GM23338 (cell line): ENCODE measurements at regions not wholly inside any gene's neighbourhood (a gene's known extent, or its start where the extent isn't known, plus 50 kb on each side); places are given as distances from the start of the nearest gene placed in this dataset.

Experiments used
- ATAC-seq: fragments of 200-7000 bp; cut with Tn5 transposase; 3 replicates; pipeline ENCODE4 v1.9.1; 2020
- DNase-seq: peaks from one replicate; pipeline ENCODE4 v3.0.0-alpha.2; 2015; ENCODE audit warnings: low spot score
- H2AFZ ChIP-seq: fragments of 200-600 bp; sonication (generic); 2 replicates; pipeline ENCODE4 v1.8.0; 2016; ENCODE audit warnings: antibody characterized with exemption, mild to moderate bottlenecking, moderate library complexity
- H3F3A ChIP-seq: fragments of 200-600 bp; sonication (generic); replicated peaks from 2 replicates; pipeline ENCODE4 v1.8.0; 2017; ENCODE audit warnings: antibody characterized with exemption, mixed run types, low read depth
- H3K27ac ChIP-seq: fragments of 200-600 bp; sonication (generic); 2 replicates; pipeline ENCODE4 v1.6.1; 2016; ENCODE audit warnings: low read depth
- H3K27me3 ChIP-seq: fragments of 200-600 bp; sonication (generic); 2 replicates; pipeline ENCODE4 v1.8.0; 2016; ENCODE audit warnings: mild to moderate bottlenecking, mixed run types, moderate library complexity; ENCODE audit not compliant: insufficient read depth
- H3K36me3 ChIP-seq: fragments of 200-600 bp; sonication (generic); 2 replicates; pipeline ENCODE4 v1.8.0; 2016; ENCODE audit warnings: mild to moderate bottlenecking; ENCODE audit not compliant: insufficient read depth
- H3K4me1 ChIP-seq: fragments of 200-600 bp; sonication (generic); 2 replicates; pipeline ENCODE4 v1.8.0; 2016; ENCODE audit warnings: mild to moderate bottlenecking, moderate library complexity; ENCODE audit not compliant: insufficient read depth
- H3K4me2 ChIP-seq: fragments of 200-600 bp; sonication (generic); 2 replicates; pipeline ENCODE4 v1.7.1; 2017; ENCODE audit warnings: mixed run types
- H3K4me3 ChIP-seq: fragments of 200-600 bp; sonication (generic); 2 replicates; pipeline ENCODE4 v1.6.1; 2016; ENCODE audit warnings: mixed run types
- H3K79me2 ChIP-seq: fragments of 200-600 bp; sonication (generic); replicated peaks from 2 replicates; pipeline ENCODE4 v1.8.0; 2017; ENCODE audit warnings: mild to moderate bottlenecking; ENCODE audit not compliant: insufficient read depth
- H3K9me2 ChIP-seq: fragments of 200-600 bp; sonication (generic); 2 replicates; pipeline ENCODE4 v1.8.0; 2017; ENCODE audit not compliant: insufficient read depth
- H4K20me1 ChIP-seq: fragments of 200-600 bp; sonication (generic); replicated peaks from 2 replicates; pipeline ENCODE4 v1.8.0; 2017; ENCODE audit warnings: mild to moderate bottlenecking; ENCODE audit not compliant: insufficient read depth
- H3K27ac Mint-ChIP-seq: 2 replicates; pipeline ENCODE4 v1.8.0; 2020; ENCODE audit warnings: inconsistent platforms, mild to moderate bottlenecking, moderate library complexity, mixed read lengths
- H3K27me3 Mint-ChIP-seq: 3 replicates; pipeline ENCODE4 v1.8.0; 2022; ENCODE audit warnings: low read depth, mild to moderate bottlenecking, moderate library complexity, mixed read lengths, inconsistent platforms; ENCODE audit not compliant: insufficient read depth, poor library complexity
- H3K36me3 Mint-ChIP-seq: 3 replicates; pipeline ENCODE4 v1.8.0; 2021; ENCODE audit warnings: low read depth, mild to moderate bottlenecking, inconsistent platforms, moderate library complexity, mixed read lengths
- H3K4me1 Mint-ChIP-seq: 3 replicates; pipeline ENCODE4 v1.8.0; 2020; ENCODE audit warnings: mild to moderate bottlenecking, inconsistent platforms, mixed read lengths
- H3K4me3 Mint-ChIP-seq: 3 replicates; pipeline ENCODE4 v1.8.0; 2021; ENCODE audit warnings: moderate library complexity, mild to moderate bottlenecking, inconsistent platforms, mixed read lengths
- H3K9me3 Mint-ChIP-seq: 3 replicates; pipeline ENCODE4 v1.8.0; 2020; ENCODE audit warnings: moderate library complexity, mild to moderate bottlenecking, inconsistent platforms, mixed read lengths
- EZH2phosphoT487 ChIP-seq: fragments of 200-600 bp; sonication (generic); IDR thresholded peaks from one replicate; pipeline ENCODE4 v1.8.1; 2018; ENCODE audit warnings: antibody characterized with exemption; ENCODE audit not compliant: unreplicated experiment
- JUNB ChIP-seq: IDR thresholded peaks from one replicate; pipeline ENCODE4 v1.6.1; 2016; ENCODE audit warnings: antibody characterized with exemption; ENCODE audit not compliant: unreplicated experiment
- NANOG ChIP-seq: IDR thresholded peaks from 2 replicates; pipeline ENCODE4 v1.6.1; 2016; ENCODE audit warnings: antibody characterized with exemption, borderline replicate concordance
- POLR2AphosphoS5 ChIP-seq: IDR thresholded peaks from 2 replicates; pipeline ENCODE4 v1.6.1; 2016; ENCODE audit warnings: antibody characterized with exemption, low read depth
- TF ChIP-seq, protein P1 (sequence below): fragments of 250-450 bp; sonication (Bioruptor Pico); IDR thresholded peaks from 2 replicates; pipeline ENCODE4 v1.5.0; 2020; ENCODE audit warnings: mild to moderate bottlenecking, moderate library complexity
- TF ChIP-seq, protein P2 (sequence below): IDR thresholded peaks from 2 replicates; pipeline ENCODE4 v1.6.1; 2016; ENCODE audit warnings: antibody characterized with exemption
- TF ChIP-seq, protein P3 (sequence below), 2 experiments: fragments of 200-600 bp in 1 of 2; sonication (generic) in 1 of 2; conservative IDR thresholded peaks; 2 replicates each; pipeline versions ENCODE4 v1.5.1 to v1.6.1; 2016 to 2017; ENCODE audit warnings: antibody characterized with exemption in 2 of 2, low read depth in 2 of 2, mild to moderate bottlenecking in 2 of 2, moderate library complexity in 1 of 2
- TF ChIP-seq, protein P4 (sequence below): IDR thresholded peaks from one replicate; pipeline ENCODE4 v1.6.1; 2018; ENCODE audit warnings: antibody characterized with exemption; ENCODE audit not compliant: unreplicated experiment

DNA sequence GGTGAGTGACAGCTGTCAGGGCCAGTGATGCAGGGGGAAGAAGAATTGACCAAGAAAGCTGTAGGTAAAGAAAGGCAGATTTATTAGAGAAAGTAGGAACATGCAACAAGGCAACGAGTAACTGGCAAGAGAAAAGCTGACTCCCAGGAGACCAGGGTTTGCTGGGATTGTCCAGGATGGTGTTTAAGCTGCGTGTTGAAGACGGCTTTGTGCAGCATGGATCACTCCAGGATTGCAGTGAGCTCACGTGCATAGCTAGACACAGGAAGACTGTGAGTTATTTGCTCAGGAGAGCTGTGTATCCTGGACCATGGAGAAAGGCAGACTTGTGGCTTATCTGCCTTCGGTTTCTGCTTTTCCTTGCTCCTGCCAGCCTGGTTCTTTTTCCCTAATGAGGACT is 87.6 kb downstream of the TTLL2 start (continued):
- TF ChIP-seq, protein P1, sequence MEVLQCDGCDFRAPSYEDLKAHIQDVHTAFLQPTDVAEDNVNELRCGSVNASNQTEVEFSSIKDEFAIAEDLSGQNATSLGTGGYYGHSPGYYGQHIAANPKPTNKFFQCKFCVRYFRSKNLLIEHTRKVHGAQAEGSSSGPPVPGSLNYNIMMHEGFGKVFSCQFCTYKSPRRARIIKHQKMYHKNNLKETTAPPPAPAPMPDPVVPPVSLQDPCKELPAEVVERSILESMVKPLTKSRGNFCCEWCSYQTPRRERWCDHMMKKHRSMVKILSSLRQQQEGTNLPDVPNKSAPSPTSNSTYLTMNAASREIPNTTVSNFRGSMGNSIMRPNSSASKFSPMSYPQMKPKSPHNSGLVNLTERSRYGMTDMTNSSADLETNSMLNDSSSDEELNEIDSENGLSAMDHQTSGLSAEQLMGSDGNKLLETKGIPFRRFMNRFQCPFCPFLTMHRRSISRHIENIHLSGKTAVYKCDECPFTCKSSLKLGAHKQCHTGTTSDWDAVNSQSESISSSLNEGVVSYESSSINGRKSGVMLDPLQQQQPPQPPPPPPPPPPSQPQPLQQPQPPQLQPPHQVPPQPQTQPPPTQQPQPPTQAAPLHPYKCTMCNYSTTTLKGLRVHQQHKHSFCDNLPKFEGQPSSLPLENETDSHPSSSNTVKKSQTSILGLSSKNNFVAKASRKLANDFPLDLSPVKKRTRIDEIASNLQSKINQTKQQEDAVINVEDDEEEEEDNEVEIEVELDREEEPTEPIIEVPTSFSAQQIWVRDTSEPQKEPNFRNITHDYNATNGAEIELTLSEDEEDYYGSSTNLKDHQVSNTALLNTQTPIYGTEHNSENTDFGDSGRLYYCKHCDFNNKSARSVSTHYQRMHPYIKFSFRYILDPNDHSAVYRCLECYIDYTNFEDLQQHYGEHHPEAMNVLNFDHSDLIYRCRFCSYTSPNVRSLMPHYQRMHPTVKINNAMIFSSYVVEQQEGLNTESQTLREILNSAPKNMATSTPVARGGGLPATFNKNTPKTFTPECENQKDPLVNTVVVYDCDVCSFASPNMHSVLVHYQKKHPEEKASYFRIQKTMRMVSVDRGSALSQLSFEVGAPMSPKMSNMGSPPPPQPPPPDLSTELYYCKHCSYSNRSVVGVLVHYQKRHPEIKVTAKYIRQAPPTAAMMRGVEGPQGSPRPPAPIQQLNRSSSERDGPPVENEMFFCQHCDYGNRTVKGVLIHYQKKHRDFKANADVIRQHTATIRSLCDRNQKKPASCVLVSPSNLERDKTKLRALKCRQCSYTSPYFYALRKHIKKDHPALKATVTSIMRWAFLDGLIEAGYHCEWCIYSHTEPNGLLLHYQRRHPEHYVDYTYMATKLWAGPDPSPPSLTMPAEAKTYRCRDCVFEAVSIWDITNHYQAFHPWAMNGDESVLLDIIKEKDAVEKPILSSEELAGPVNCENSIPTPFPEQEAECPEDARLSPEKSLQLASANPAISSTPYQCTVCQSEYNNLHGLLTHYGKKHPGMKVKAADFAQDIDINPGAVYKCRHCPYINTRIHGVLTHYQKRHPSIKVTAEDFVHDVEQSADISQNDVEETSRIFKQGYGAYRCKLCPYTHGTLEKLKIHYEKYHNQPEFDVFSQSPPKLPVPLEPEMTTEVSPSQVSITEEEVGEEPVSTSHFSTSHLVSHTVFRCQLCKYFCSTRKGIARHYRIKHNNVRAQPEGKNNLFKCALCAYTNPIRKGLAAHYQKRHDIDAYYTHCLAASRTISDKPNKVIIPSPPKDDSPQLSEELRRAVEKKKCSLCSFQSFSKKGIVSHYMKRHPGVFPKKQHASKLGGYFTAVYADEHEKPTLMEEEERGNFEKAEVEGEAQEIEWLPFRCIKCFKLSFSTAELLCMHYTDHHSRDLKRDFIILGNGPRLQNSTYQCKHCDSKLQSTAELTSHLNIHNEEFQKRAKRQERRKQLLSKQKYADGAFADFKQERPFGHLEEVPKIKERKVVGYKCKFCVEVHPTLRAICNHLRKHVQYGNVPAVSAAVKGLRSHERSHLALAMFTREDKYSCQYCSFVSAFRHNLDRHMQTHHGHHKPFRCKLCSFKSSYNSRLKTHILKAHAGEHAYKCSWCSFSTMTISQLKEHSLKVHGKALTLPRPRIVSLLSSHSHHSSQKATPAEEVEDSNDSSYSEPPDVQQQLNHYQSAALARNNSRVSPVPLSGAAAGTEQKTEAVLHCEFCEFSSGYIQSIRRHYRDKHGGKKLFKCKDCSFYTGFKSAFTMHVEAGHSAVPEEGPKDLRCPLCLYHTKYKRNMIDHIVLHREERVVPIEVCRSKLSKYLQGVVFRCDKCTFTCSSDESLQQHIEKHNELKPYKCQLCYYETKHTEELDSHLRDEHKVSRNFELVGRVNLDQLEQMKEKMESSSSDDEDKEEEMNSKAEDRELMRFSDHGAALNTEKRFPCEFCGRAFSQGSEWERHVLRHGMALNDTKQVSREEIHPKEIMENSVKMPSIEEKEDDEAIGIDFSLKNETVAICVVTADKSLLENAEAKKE (CRISPR knock-in tag) = no peak
- TF ChIP-seq JUNB = no peak
- TF ChIP-seq, protein P2, sequence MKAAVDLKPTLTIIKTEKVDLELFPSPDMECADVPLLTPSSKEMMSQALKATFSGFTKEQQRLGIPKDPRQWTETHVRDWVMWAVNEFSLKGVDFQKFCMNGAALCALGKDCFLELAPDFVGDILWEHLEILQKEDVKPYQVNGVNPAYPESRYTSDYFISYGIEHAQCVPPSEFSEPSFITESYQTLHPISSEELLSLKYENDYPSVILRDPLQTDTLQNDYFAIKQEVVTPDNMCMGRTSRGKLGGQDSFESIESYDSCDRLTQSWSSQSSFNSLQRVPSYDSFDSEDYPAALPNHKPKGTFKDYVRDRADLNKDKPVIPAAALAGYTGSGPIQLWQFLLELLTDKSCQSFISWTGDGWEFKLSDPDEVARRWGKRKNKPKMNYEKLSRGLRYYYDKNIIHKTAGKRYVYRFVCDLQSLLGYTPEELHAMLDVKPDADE = no peak

DNA sequence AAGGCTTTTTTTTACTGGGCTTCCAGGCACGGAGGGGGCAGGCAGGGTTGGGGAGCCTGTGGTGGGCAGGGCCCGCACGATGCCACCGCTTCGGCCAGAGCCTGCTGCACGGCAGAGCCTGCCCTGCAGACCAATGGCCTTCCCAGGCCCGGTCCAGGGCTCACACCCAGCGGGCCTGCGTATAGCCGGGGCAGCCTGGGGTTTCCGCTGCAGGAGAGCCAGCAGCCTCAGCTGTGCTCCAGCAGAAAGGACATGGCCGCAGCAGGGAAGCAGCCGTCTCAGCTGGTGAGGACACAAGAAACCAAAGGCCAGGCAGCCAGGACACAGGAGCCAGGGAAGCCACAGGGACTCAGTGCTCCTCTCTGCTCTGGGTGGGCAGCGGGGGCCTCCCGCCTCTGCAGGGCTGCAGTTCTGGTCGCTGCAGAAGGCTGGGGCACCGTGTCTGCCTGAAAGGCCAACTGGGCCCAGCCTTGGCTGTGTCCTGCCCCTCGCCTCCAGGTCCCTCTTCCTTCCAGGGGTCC is 90.6 kb downstream of the TTLL2 start:
- Mint-ChIP-seq H3K9me3 (no peaks in the 10 kb centered on the region), H3K4me3 (no peak overlapping the region), H3K4me1 (peaks cover 18% of the 10 kb centered on the region), H3K36me3 (no peaks in the 10 kb centered on the region), H3K27me3 (no peaks in the 10 kb centered on the region), H3K27ac (no peak overlapping the region)
- Histone ChIP-seq H3K9me2 (no peaks in the 10 kb centered on the region; the same call in 1 of the 2 replicates), H3F3A (no peaks in the 10 kb centered on the region), H2AFZ (peak overlapping the region; percentile 72), H3K4me3 (no peak overlapping the region), H3K36me3 (no peaks in the 10 kb centered on the region), H3K79me2 (no peaks in the 10 kb centered on the region), H4K20me1 (no peaks in the 10 kb centered on the region), H3K4me1 (no peaks in the 10 kb centered on the region), H3K4me2 (no peak overlapping the region), H3K27ac (no peak overlapping the region), H3K27me3 (no peaks in the 10 kb centered on the region)
- peak; percentile 70 for ATAC-seq
- no peak for DNase-seq
- no peak for TF ChIP-seq NANOG
- TF ChIP-seq EZH2phosphoT487 = no peak
- TF ChIP-seq, protein P3, sequence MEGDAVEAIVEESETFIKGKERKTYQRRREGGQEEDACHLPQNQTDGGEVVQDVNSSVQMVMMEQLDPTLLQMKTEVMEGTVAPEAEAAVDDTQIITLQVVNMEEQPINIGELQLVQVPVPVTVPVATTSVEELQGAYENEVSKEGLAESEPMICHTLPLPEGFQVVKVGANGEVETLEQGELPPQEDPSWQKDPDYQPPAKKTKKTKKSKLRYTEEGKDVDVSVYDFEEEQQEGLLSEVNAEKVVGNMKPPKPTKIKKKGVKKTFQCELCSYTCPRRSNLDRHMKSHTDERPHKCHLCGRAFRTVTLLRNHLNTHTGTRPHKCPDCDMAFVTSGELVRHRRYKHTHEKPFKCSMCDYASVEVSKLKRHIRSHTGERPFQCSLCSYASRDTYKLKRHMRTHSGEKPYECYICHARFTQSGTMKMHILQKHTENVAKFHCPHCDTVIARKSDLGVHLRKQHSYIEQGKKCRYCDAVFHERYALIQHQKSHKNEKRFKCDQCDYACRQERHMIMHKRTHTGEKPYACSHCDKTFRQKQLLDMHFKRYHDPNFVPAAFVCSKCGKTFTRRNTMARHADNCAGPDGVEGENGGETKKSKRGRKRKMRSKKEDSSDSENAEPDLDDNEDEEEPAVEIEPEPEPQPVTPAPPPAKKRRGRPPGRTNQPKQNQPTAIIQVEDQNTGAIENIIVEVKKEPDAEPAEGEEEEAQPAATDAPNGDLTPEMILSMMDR (conservative IDR thresholded peaks at IDR 0.05; ENCODE audit: low read depth in 2 of 2) = no peak
- no peak for TF ChIP-seq POLR2AphosphoS5
- TF ChIP-seq, protein P4, sequence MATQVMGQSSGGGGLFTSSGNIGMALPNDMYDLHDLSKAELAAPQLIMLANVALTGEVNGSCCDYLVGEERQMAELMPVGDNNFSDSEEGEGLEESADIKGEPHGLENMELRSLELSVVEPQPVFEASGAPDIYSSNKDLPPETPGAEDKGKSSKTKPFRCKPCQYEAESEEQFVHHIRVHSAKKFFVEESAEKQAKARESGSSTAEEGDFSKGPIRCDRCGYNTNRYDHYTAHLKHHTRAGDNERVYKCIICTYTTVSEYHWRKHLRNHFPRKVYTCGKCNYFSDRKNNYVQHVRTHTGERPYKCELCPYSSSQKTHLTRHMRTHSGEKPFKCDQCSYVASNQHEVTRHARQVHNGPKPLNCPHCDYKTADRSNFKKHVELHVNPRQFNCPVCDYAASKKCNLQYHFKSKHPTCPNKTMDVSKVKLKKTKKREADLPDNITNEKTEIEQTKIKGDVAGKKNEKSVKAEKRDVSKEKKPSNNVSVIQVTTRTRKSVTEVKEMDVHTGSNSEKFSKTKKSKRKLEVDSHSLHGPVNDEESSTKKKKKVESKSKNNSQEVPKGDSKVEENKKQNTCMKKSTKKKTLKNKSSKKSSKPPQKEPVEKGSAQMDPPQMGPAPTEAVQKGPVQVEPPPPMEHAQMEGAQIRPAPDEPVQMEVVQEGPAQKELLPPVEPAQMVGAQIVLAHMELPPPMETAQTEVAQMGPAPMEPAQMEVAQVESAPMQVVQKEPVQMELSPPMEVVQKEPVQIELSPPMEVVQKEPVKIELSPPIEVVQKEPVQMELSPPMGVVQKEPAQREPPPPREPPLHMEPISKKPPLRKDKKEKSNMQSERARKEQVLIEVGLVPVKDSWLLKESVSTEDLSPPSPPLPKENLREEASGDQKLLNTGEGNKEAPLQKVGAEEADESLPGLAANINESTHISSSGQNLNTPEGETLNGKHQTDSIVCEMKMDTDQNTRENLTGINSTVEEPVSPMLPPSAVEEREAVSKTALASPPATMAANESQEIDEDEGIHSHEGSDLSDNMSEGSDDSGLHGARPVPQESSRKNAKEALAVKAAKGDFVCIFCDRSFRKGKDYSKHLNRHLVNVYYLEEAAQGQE = no peak
- TF ChIP-seq, protein P2 = no peak
